Body of pancreas (tissue), 4 donors: ENCODE measurements at regions not wholly inside any gene's neighbourhood (a gene's known extent, or its start where the extent isn't known, plus 50 kb on each side); places are given as distances from the start of the nearest gene placed in this dataset.

Source experiments
- CTCF ChIP-seq, 7 experiments: fragments of 450-650 bp in 4 of 7; fragments of 200-600 bp in 3 of 7; sonication (generic) in 3 of 7; IDR thresholded peaks; one replicate each; pipeline ENCODE4 v1.5.1; 2016 to 2019; ENCODE audit warnings: antibody characterized with exemption in 7 of 7
- POLR2A ChIP-seq, 3 donors: fragments of 450-650 bp; IDR thresholded peaks; one replicate each; pipeline ENCODE4 v1.6.1; 2016; ENCODE audit warnings: antibody characterized with exemption in 3 of 3, mild to moderate bottlenecking in 2 of 3

GRCh38 chr4:45350438-45350837 lies 624.1 kb upstream of the GNPDA2 start:
- no peak for TF ChIP-seq POLR2A (IDR thresholded peaks at IDR 0.05)
- no peak for TF ChIP-seq CTCF (IDR thresholded peaks at IDR 0.05)
